Activated naive CD4-positive, alpha-beta T cell (primary cell): ENCODE measurements at regions not wholly inside any gene's neighbourhood (a gene's known extent, or its start where the extent isn't known, plus 50 kb on each side); places are given as distances from the start of the nearest gene placed in this dataset.

Experiments used
- DNase-seq, 4 experiments: peaks; one replicate each; lab custom pipeline; 2025; lab: John Stamatoyannopoulos, UW

GRCh38 chr14:86057018-86057667 is 527.2 kb downstream of the FLRT2 start:
- peak in 1 of 4 experiments; percentile 1 for DNase-seq

GRCh38 chr14:86055512-86056075 is 525.6 kb downstream of the FLRT2 start:
- DNase-seq = no peak

- no peak for DNase-seq
Observed at GRCh38 chr14:86052868-86053267, 522.9 kb downstream of the FLRT2 start.

- no peak for DNase-seq
Observed at GRCh38 chr14:86050757-86051156, 520.8 kb downstream of the FLRT2 start.

- DNase-seq = no peak
Observed at GRCh38 chr14:86050072-86050683, 520.2 kb downstream of the FLRT2 start.

GRCh38 chr14:86039176-86039575 is 509.2 kb downstream of the FLRT2 start:
- DNase-seq = no peak

GRCh38 chr14:86038387-86039042 is 508.6 kb downstream of the FLRT2 start:
- peak in 2 of 4 experiments; percentile 5 to 12 for DNase-seq

GRCh38 chr14:86035882-86036281 is 505.9 kb downstream of the FLRT2 start:
- DNase-seq = no peak

GRCh38 chr14:86027990-86028389 is 498.0 kb downstream of the FLRT2 start:
- DNase-seq = no peak

- DNase-seq = no peak
Observed at GRCh38 chr14:86027144-86027543, 497.2 kb downstream of the FLRT2 start.

GRCh38 chr14:86022031-86022629 is 492.2 kb downstream of the FLRT2 start:
- DNase-seq = no peak

GRCh38 chr14:86020841-86021240 is 490.9 kb downstream of the FLRT2 start:
- no peak for DNase-seq

GRCh38 chr14:86015941-86016340 is 486.0 kb downstream of the FLRT2 start:
- no peak for DNase-seq

- DNase-seq = no peak
Observed at GRCh38 chr14:86015511-86015910, 485.6 kb downstream of the FLRT2 start.

- DNase-seq = no peak
Observed at GRCh38 chr14:86013641-86014040, 483.7 kb downstream of the FLRT2 start.

GRCh38 chr14:86012461-86012860 is 482.5 kb downstream of the FLRT2 start:
- DNase-seq = no peak

GRCh38 chr14:86003998-86004397 is 474.1 kb downstream of the FLRT2 start:
- no peak for DNase-seq

- no peak for DNase-seq
Observed at GRCh38 chr14:85996551-85996950, 466.6 kb downstream of the FLRT2 start.

GRCh38 chr14:85991156-85991555 is 461.2 kb downstream of the FLRT2 start:
- DNase-seq = no peak

GRCh38 chr14:85987907-85988306 is 458.0 kb downstream of the FLRT2 start:
- no peak for DNase-seq

GRCh38 chr14:85987292-85987691 is 457.3 kb downstream of the FLRT2 start:
- no peak for DNase-seq

GRCh38 chr14:85978582-85979250 is 448.8 kb downstream of the FLRT2 start:
- no peak for DNase-seq
